ENCODE measurements at regions not wholly inside any gene's neighbourhood (a gene's known extent, or its start where the extent isn't known, plus 50 kb on each side); places are given as distances from the start of the nearest gene placed in this dataset.

GRCh38 chr17:77592106-77592865 lies 366.2 kb upstream of the TNRC6C start:
- H3K4me1 ChIP-seq: no peaks in the 10 kb centered on the region
- intact Hi-C loops (cut with DNase I): no loop called here
- no peak for TF ChIP-seq CTCF (IDR thresholded peaks at IDR 0.05)
- H3K36me3 ChIP-seq: no peaks in the 10 kb centered on the region
- peaks cover 0 to 3% (median 0%) of the 10 kb centered on the region in 4 donors for H3K9me3 ChIP-seq
- WGBS: 81% methylated on average over 13 of the region's 13 CpGs
- no peak overlapping the region for H3K27ac ChIP-seq (replicated peaks in 1 of 4)
- no peaks in the 10 kb centered on the region for H3K27me3 ChIP-seq
- no peak for DNase-seq (ENCODE audit: extremely low spot score)
- no peak overlapping the region for H3K4me3 ChIP-seq

GRCh38 chr17:77593081-77593480 lies 365.4 kb upstream of the TNRC6C start:
- no peaks in the 10 kb centered on the region for H3K4me1 ChIP-seq
- H3K27ac ChIP-seq (replicated peaks in 1 of 4): no peak overlapping the region
- H3K27me3 ChIP-seq: no peaks in the 10 kb centered on the region
- TF ChIP-seq POLR2AphosphoS5 (IDR thresholded peaks at IDR 0.05) (no peak), CTCF (IDR thresholded peaks at IDR 0.05) (no peak), POLR2A (IDR thresholded peaks at IDR 0.05; ENCODE audit: low read depth) (no peak), EP300 (IDR thresholded peaks at IDR 0.05) (no peak)
- no peak for DNase-seq (ENCODE audit: extremely low spot score)
- intact Hi-C loops (cut with DNase I): no loop called here
- no peaks in the 10 kb centered on the region for H3K36me3 ChIP-seq
- H3K4me3 ChIP-seq: no peak overlapping the region
- no peaks in the 10 kb centered on the region for H3K9me3 ChIP-seq
- whole genome bisulfite sequencing: 90% methylated on average over 5 of the region's 5 CpGs

- H3K27ac ChIP-seq (replicated peaks in 1 of 4): no peak overlapping the region
- no peak overlapping the region for H3K4me3 ChIP-seq
- no peaks in the 10 kb centered on the region for H3K9me3 ChIP-seq
- no peaks in the 10 kb centered on the region for H3K27me3 ChIP-seq
- H3K36me3 ChIP-seq: no peaks in the 10 kb centered on the region
- no peaks in the 10 kb centered on the region for H3K4me1 ChIP-seq
- intact Hi-C loops (cut with DNase I): no loop called here
- DNase-seq (ENCODE audit: extremely low spot score): no peak
- WGBS: 86% methylated on average over 7 of the region's 7 CpGs
- TF ChIP-seq CTCF (IDR thresholded peaks at IDR 0.05): no peak
- TF ChIP-seq EP300 (IDR thresholded peaks at IDR 0.05): no peak
- TF ChIP-seq POLR2AphosphoS5 (IDR thresholded peaks at IDR 0.05): no peak
- TF ChIP-seq POLR2A (IDR thresholded peaks at IDR 0.05; ENCODE audit: low read depth): no peak
These were observed 363.9 kb upstream of the TNRC6C start for GRCh38 chr17:77594416-77595209.

GRCh38 chr17:77596491-77597417 lies 361.7 kb upstream of the TNRC6C start:
- TF ChIP-seq CTCF (IDR thresholded peaks at IDR 0.05): no peak
- TF ChIP-seq POLR2AphosphoS5 (IDR thresholded peaks at IDR 0.05): no peak
- TF ChIP-seq POLR2A (IDR thresholded peaks at IDR 0.05; ENCODE audit: low read depth): no peak
- no peak for TF ChIP-seq EP300 (IDR thresholded peaks at IDR 0.05)
- DNase-seq (ENCODE audit: extremely low spot score): no peak
- Histone ChIP-seq H3K4me1 (peaks cover 10 to 18% (median 14%) of the 10 kb centered on the region in 4 donors), H3K36me3 (no peaks in the 10 kb centered on the region), H3K9me3 (no peaks in the 10 kb centered on the region), H3K27ac (replicated peaks in 1 of 4) (no peak overlapping the region), H3K4me3 (no peak overlapping the region), H3K27me3 (no peaks in the 10 kb centered on the region)
- WGBS: 87% methylated on average over 22 of the region's 22 CpGs
- intact Hi-C loops (cut with DNase I): no loop called here
